ENCODE measurements at regions not wholly inside any gene's neighbourhood (a gene's known extent, or its start where the extent isn't known, plus 50 kb on each side); places are given as distances from the start of the nearest gene placed in this dataset.

GRCh38 chr4:11910812-11911211, 482.1 kb upstream of the HS3ST1 start:
- Histone ChIP-seq H3K36me3 (ENCODE audit: insufficient read depth) (no peaks in the 10 kb centered on the region), H4K20me1 (replicated peaks; ENCODE audit: insufficient read depth) (no peaks in the 10 kb centered on the region), H3K4me2 (no peak overlapping the region), H3K79me2 (replicated peaks; ENCODE audit: insufficient read depth) (no peaks in the 10 kb centered on the region), H3K4me1 (ENCODE audit: insufficient read depth) (peaks cover 22% of the 10 kb centered on the region), H3K9me2 (ENCODE audit: insufficient read depth) (peaks cover 12% of the 10 kb centered on the region), H3F3A (replicated peaks; ENCODE audit: low read depth) (no peaks in the 10 kb centered on the region), H3K4me3 (no peak overlapping the region), H3K27me3 (ENCODE audit: insufficient read depth) (no peaks in the 10 kb centered on the region), H2AFZ (no peak overlapping the region), H3K27ac (ENCODE audit: low read depth) (no peak overlapping the region)
- Mint-ChIP-seq H3K27me3 (ENCODE audit: insufficient read depth, low read depth, poor library complexity) (no peaks in the 10 kb centered on the region), H3K4me3 (no peak overlapping the region), H3K27ac (no peak overlapping the region), H3K4me1 (peaks cover 34% of the 10 kb centered on the region), H3K9me3 (no peaks in the 10 kb centered on the region; the same call in 2 of the 3 replicates), H3K36me3 (ENCODE audit: low read depth) (peaks cover 8% of the 10 kb centered on the region; the same call in 1 of the 3 replicates)
- ATAC-seq (no peak), DNase-seq (ENCODE audit: low spot score) (no peak)
- no peak for TF ChIP-seq ZNF462 (CRISPR knock-in tag; IDR thresholded peaks at IDR 0.05)
- TF ChIP-seq REST (IDR thresholded peaks at IDR 0.05; ENCODE audit: unreplicated experiment), result no peak
- no peak for TF ChIP-seq ZNF114 (CRISPR knock-in tag; IDR thresholded peaks at IDR 0.05)
- no peak for TF ChIP-seq EZH2 (IDR thresholded peaks at IDR 0.05; ENCODE audit: low read depth, unreplicated experiment)
- TF ChIP-seq CREB1 (CRISPR knock-in tag; IDR thresholded peaks at IDR 0.05; ENCODE audit: low read depth), result no peak
- TF ChIP-seq ETS1 (IDR thresholded peaks at IDR 0.05), result no peak
- TF ChIP-seq STAT1 (IDR thresholded peaks at IDR 0.05; ENCODE audit: unreplicated experiment), result no peak
- no peak for TF ChIP-seq JUNB (IDR thresholded peaks at IDR 0.05; ENCODE audit: unreplicated experiment)
- no peak for TF ChIP-seq NANOG (IDR thresholded peaks at IDR 0.05; ENCODE audit: borderline replicate concordance)
- TF ChIP-seq EZH2phosphoT487 (IDR thresholded peaks at IDR 0.05; ENCODE audit: unreplicated experiment), result no peak
- TF ChIP-seq CTCF (conservative IDR thresholded peaks at IDR 0.05; ENCODE audit: low read depth in 2 of 2), result no peak
- TF ChIP-seq ZNF331 (CRISPR knock-in tag; IDR thresholded peaks at IDR 0.05; ENCODE audit: low read depth), result no peak
- no peak for TF ChIP-seq POLR2AphosphoS5 (IDR thresholded peaks at IDR 0.05; ENCODE audit: low read depth)
